ENCODE measurements at regions not wholly inside any gene's neighbourhood (a gene's known extent, or its start where the extent isn't known, plus 50 kb on each side); places are given as distances from the start of the nearest gene placed in this dataset.

DNA sequence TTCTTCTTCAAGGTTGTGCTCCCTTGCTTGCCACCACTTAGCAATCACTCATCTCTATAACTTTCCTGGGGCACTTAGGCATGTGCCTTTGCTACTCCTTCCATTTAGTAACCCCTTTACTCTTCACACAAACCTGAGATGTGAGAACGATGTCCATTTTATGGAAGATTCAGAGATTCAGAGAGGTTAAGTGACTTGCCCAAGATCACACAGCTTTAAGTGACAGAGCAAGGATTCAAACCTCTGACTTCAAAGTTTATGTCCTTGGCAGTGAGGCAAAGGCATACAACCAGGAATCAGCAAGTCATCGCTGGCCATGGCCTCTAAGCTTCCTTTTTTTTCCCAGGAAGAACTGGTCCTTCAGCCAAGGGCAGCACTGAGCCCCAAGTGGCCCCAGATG is 56.0 kb upstream of the GALNT10 start:
- no peak for TF ChIP-seq CTCF (IDR thresholded peaks at IDR 0.05)
- no peak for TF ChIP-seq POLR2A (IDR thresholded peaks at IDR 0.05)
